GM18909 (cell line): ENCODE measurements at regions not wholly inside any gene's neighbourhood (a gene's known extent, or its start where the extent isn't known, plus 50 kb on each side); places are given as distances from the start of the nearest gene placed in this dataset.

Source experiments
- ATAC-seq: cut with Tn5 transposase; IDR thresholded peaks from one replicate; pipeline ENCODE4 v1.9.1; 2021; ENCODE audit warnings: mild to moderate bottlenecking; ENCODE audit not compliant: unreplicated experiment, poor library complexity

- ATAC-seq, result no peak
These were observed 604.8 kb upstream of the CXADR start for GRCh38 chr21:16908077-16908476.

DNA sequence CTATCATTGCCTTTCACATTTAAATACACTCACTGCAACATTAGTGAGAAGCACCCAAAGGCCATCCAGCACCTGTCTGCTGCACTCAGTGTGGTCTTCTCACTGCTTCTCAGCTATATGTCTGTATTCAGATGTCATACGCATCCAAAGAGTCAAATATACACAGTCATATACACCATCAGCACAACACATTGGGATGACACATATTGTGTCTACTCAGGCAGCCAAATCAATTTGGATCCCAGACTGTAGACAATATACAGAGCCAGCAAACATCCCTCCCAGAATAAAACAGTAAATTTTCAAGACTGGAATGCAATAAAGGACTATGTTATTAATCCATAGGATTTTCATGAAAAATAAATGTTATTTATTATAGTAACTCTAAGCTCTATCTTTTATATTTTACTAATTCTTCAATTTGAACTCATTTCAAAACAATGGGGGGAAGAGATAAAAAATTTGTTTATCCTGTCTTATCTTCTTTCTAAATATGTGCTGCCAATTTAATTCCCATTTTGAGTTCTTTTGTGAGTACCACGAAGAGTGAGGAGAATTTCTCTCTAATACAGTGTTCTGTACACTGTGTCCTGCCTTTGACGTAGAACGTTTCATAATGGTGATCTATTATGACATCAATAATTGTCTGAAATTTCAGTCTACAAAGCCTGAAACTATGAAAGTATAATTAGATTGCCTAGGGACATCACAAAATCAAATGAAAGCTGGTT lies 602.2 kb upstream of the CXADR start:
- no peak for ATAC-seq

GRCh38 chr21:16911166-16911607 lies 601.7 kb upstream of the CXADR start:
- ATAC-seq, result no peak

DNA sequence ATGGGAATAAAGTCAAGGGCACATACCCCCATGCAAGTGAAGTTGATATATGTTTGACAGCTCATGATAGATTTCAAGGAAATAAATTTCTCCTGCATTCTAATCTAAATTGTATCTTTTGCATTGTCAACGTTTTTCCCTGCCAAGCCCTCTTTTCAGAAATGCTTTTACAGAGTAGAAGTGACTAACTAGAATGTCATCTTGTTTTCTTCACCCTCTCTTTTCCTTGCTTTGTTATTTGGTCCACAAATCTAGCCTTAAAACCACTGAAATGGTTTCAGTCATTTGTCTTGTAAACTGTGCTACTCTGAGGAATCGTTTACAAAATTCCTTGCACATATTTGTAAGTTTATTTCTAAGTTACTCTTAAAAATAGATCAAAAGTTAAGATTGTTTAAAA lies 600.8 kb upstream of the CXADR start:
- ATAC-seq, result no peak

GRCh38 chr21:16913010-16913409 lies 599.8 kb upstream of the CXADR start:
- no peak for ATAC-seq

DNA sequence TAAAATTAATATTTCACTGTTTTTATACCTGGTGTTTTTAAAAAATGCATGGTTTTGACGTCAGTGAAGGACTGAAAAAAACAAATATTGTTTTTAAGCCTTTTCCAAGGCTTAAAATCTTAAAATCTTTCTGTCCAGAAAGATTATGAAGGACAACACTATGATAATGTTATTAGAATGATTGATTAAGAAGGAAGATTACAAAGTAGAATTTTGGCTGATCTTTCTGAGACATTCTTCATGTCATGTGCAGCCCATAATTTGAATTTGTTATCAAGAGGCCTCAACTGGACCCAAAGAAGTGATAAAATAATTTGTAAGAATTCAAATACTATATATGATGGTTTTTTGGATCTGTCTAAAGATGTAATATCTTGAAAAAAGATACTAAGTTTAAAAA lies 584.4 kb upstream of the CXADR start:
- ATAC-seq, result no peak

DNA sequence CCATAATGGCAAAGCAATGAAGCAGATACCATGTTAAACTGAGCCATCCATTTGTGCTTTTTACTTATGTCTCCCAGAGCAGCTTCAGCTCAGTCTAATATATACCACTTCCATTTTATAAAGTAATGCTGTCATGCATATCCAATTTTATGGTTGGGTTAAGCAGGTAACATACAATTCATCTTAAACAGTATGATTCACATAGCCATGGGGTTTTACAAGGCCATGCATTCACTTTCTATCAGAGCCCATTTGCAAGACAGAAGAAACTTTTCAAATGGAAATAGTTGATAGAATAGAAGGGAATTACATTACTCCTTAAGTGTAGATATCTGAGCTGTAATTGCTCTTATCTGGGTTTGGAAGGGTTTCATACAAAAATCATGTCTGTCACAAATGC lies 580.5 kb upstream of the CXADR start:
- ATAC-seq, result no peak

DNA sequence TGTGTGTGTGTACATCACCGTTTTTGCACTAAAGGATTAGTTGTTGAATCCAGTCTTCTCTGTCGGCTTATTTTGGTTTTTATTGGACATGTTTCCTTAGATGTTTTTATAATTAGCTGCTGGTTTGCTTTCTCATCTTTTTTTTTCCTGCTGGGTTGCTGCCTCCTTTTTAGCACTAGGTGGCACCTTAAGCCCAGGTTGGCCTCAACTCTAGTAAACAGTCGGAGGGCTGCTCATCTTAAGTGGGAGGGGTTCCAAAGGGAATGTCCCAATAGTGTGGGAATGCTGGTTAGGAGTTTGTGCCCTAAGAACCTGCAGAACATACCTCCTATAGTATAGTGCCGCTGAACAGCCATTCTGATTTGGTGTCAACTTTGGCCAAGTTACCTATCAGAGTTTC lies 570.1 kb upstream of the CXADR start:
- no peak for ATAC-seq

- ATAC-seq, result no peak
These were observed 569.6 kb upstream of the CXADR start for GRCh38 chr21:16943231-16943630.

DNA sequence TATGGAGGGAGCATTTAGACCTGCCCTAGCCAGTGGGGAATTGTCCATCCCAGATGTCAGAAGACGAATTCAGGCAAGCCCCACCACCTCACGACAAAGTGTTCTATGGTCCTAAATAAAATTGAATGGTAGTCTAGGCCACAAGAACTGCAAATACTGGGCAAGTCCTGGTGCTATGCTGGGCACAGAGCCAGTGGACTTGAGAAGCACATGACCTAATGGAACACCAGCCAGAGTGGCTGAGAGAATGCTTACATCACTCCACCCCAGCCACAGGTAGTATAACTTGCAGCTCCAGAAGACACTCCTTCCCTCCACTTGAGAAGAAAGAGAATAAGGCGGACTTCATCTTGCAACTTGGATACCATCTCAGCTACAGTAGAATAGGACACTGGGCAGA lies 567.3 kb upstream of the CXADR start:
- ATAC-seq, result no peak

DNA sequence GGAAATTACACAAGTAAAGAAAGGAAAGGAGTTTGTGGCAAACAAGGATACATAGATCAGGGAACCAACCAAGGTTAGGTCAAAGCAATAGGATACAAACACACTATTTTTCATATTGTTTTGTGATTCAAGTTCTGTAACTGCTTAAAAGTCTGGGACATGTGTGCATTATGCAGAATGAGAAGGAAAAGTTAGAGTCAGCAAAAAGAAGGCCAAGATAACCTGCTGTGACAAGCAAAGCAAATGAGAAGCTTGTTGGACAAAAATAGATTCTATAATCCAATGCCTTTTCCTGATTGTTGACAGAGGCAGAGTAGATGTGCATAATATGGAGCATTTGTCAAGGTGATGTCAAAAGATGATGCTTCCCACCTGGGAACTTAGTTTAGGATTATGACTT lies 556.0 kb upstream of the CXADR start:
- no peak for ATAC-seq

- no peak for ATAC-seq
These were observed 547.4 kb upstream of the CXADR start for GRCh38 chr21:16965424-16965823.

- no peak for ATAC-seq
These were observed 544.4 kb upstream of the CXADR start for GRCh38 chr21:16968436-16968835.

- no peak for ATAC-seq
These were observed 543.2 kb upstream of the CXADR start for GRCh38 chr21:16969636-16970035.

GRCh38 chr21:16974060-16974459 lies 538.8 kb upstream of the CXADR start:
- no peak for ATAC-seq

GRCh38 chr21:16976193-16976592 lies 536.6 kb upstream of the CXADR start:
- ATAC-seq, result no peak

- no peak for ATAC-seq
These were observed 534.4 kb upstream of the CXADR start for GRCh38 chr21:16978309-16978895.

DNA sequence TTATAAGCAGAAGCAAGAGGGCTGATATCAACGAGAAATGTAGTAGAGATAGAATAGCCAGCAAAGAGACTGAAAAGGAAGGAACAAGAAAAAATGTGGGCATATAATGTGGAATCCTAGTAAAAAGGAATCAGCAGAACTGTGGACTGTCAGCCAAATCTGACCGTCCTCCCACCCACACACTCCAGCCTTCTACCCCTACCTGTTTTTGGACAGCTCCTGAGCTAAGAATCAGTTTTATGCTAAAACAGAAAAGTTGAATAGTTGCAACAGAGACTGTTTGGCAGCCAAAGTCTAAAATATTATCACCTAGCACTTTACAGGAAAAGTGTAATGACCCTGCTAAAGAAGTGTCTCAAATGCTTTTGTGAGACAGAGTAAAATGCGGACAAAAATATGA lies 533.3 kb upstream of the CXADR start:
- ATAC-seq, result no peak

DNA sequence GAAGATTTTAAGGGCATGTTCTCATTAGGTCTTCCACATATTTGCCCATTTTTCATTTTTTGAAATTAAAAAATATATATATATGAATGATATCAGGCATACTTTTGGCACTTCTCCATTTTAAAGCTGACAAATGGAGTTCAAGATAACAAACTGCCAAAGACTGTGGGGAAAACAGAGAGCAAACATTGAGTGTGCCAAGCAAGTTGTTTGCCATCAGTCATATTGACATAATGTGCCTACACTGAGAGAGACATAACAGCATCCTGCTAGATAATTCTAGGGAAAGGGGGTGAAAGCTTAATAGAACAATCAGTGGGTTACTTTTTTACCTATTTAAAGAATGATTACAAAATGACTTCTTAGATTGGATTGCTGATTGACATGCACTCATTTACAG lies 529.4 kb upstream of the CXADR start:
- no peak for ATAC-seq

DNA sequence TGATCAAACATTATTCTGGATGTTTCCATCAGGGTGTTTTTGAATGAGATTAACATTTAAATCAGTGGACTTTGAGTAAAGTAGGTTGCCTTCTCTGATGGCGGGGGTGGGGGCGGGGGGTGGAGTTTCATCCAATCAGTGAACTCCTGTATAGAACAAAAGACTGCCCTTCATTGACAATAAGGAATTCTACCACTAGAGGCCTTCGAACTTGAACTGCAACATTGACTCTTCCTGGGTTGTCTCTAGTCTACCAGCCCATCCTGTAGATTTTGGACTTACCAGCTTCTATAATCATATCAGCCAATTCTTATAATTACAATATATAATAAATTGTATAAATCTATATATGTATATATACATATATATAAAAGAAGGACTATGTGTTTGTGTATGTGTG lies 520.4 kb upstream of the CXADR start:
- no peak for ATAC-seq

DNA sequence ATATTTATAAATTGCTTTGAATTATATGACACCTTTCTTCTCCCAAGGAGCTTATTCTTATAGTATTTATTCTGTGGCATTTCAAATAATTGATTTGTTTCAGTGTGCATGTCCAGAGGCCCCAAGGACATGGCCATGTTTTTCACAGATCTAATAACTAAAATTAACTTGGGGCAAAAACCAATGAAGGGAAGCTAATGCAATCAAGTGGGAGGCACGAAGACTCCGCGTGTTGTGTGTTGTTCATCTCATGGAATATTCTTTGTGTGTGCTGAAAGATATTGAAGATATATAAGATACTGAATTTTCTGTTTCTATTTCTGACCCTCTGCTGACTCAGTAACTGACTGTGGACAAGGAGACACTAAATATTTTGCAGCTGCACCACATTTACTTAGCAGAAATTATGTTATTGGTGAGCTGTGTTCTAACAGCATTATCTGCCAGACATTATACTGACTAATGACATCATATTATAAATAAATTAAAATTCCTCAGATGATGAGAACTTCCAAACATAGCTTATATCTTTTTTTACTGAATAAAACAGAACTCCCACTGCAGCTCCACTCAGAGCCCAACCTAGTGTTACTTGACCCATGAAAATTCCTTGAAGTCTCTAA lies 519.3 kb upstream of the CXADR start:
- no peak for ATAC-seq
